Small intestine (tissue), 7 donors: ENCODE measurements at regions not wholly inside any gene's neighbourhood (a gene's known extent, or its start where the extent isn't known, plus 50 kb on each side); places are given as distances from the start of the nearest gene placed in this dataset.

Experiments used
- DNase-seq, 2 donors: peaks; one replicate each; pipeline versions ENCODE4 v3.0.0 to v3.0.0-alpha.2; 2013
- FAIRE-seq: peaks from 2 replicates; lab custom pipeline; 2012; peaks lifted over from hg19 to GRCh38; lab: Jason Lieb, UNC
- H3K27ac ChIP-seq, 3 donors: one replicate each; pipeline ENCODE4 v1.5.1; 2013; ENCODE audit warnings: low read length in 2 of 3, mild to moderate bottlenecking in 2 of 3, control low read depth in 1 of 3, inconsistent platforms in 1 of 3, low read depth in 1 of 3, moderate library complexity in 1 of 3
- H3K27me3 ChIP-seq, 3 donors: one replicate each; pipeline ENCODE4 v1.6.1; 2013; ENCODE audit warnings: low read length in 3 of 3, inconsistent platforms in 1 of 3; ENCODE audit not compliant: control insufficient read depth in 3 of 3, insufficient read depth in 3 of 3
- H3K36me3 ChIP-seq, 3 donors: one replicate each; pipeline ENCODE4 v1.6.1; 2013; ENCODE audit warnings: low read length in 3 of 3, inconsistent platforms in 1 of 3, low read depth in 1 of 3, mild to moderate bottlenecking in 1 of 3, moderate library complexity in 1 of 3; ENCODE audit not compliant: control insufficient read depth in 3 of 3, insufficient read depth in 2 of 3
- H3K4me1 ChIP-seq, 3 donors: one replicate each; pipeline ENCODE4 v1.6.1; 2013; ENCODE audit warnings: low read length in 2 of 3, inconsistent platforms in 1 of 3, low read depth in 1 of 3, mild to moderate bottlenecking in 1 of 3, moderate library complexity in 1 of 3; ENCODE audit not compliant: control insufficient read depth in 3 of 3, insufficient read depth in 2 of 3
- H3K4me3 ChIP-seq, 3 donors: one replicate each; pipeline ENCODE4 v1.5.1; 2013; ENCODE audit warnings: low read length in 3 of 3, control low read depth in 1 of 3, inconsistent platforms in 1 of 3, low read depth in 1 of 3, mild to moderate bottlenecking in 1 of 3, moderate library complexity in 1 of 3
- H3K9me3 ChIP-seq, 2 donors: one replicate each; pipeline ENCODE4 v1.6.1; 2013; ENCODE audit warnings: low read depth in 1 of 2, low read length in 1 of 2; ENCODE audit not compliant: control insufficient read depth in 2 of 2, insufficient read depth in 1 of 2
- WGBS, 3 donors: extraction: QIAGEN DNeasy Blood & Tissue Kit; methylation state at CpG; one replicate each; pipeline ENCODE4 v1.1.7; 2013; 5-methylcytosine and 5-hydroxymethylcytosine counted together
- donor health status: healthy with polysubstance abuse.
- donor health status: control.
- donor health status: control.
- donor health status: Bipolar disorder and iron deficiency.
- donor health status: healthy.

- Histone ChIP-seq H3K4me1 (no peaks in the 10 kb centered on the region), H3K9me3 (peaks cover 0 to 2% of the 10 kb centered on the region in 2 donors), H3K27me3 (no peaks in the 10 kb centered on the region), H3K4me3 (no peak overlapping the region), H3K36me3 (no peaks in the 10 kb centered on the region), H3K27ac (no peak overlapping the region)
- DNase-seq (no peak), FAIRE-seq (no peak)
Measured at GRCh38 chr7:10612950-10613349, 360.7 kb upstream of the PHF14 start.

GRCh38 chr7:10618953-10619352, 354.7 kb upstream of the PHF14 start:
- Histone ChIP-seq H3K4me1 (no peaks in the 10 kb centered on the region), H3K9me3 (peaks cover 0 to 2% of the 10 kb centered on the region in 2 donors), H3K4me3 (no peak overlapping the region), H3K27ac (no peak overlapping the region), H3K36me3 (no peaks in the 10 kb centered on the region), H3K27me3 (no peaks in the 10 kb centered on the region)
- DNase-seq (no peak), FAIRE-seq (no peak)
- WGBS, 3 donors: 54 to 57% (median 55%) methylated on average over 3 of the region's 3 CpGs

GRCh38 chr7:10632712-10633111, 341.0 kb upstream of the PHF14 start:
- DNase-seq (no peak), FAIRE-seq (no peak)
- Histone ChIP-seq H3K4me3 (no peak overlapping the region), H3K27me3 (no peaks in the 10 kb centered on the region), H3K4me1 (no peaks in the 10 kb centered on the region), H3K9me3 (no peaks in the 10 kb centered on the region), H3K27ac (no peak overlapping the region), H3K36me3 (no peaks in the 10 kb centered on the region)
- 26 to 62% (median 58%) methylated on average over 1 of the region's 1 CpG for whole genome bisulfite sequencing, 3 donors

GRCh38 chr7:10634239-10634638, 339.4 kb upstream of the PHF14 start:
- no peaks in the 10 kb centered on the region for H3K27me3 ChIP-seq
- 47 to 53% (median 50%) methylated on average over 2 of the region's 2 CpGs for WGBS, 3 donors
- DNase-seq: no peak

GRCh38 chr7:10637991-10638390, 335.7 kb upstream of the PHF14 start:
- H3K4me3 ChIP-seq: no peak overlapping the region
- FAIRE-seq: no peak
- no peaks in the 10 kb centered on the region for H3K27me3 ChIP-seq
- 63 to 74% (median 67%) methylated on average over 3 of the region's 3 CpGs for WGBS, 3 donors
- no peaks in the 10 kb centered on the region for H3K9me3 ChIP-seq
- H3K4me1 ChIP-seq: no peaks in the 10 kb centered on the region
- DNase-seq: no peak
- H3K27ac ChIP-seq: no peak overlapping the region
- H3K36me3 ChIP-seq: no peaks in the 10 kb centered on the region

More at GRCh38 chr7:10634239-10634638, 339.4 kb upstream of the PHF14 start:
- Histone ChIP-seq H3K9me3 (no peaks in the 10 kb centered on the region), H3K36me3 (no peaks in the 10 kb centered on the region), H3K4me1 (no peaks in the 10 kb centered on the region), H3K27ac (no peak overlapping the region), H3K4me3 (no peak overlapping the region)
- no peak for FAIRE-seq

GRCh38 chr7:10643545-10643944, 330.1 kb upstream of the PHF14 start:
- WGBS, 3 donors: 40 to 63% (median 50%) methylated on average over 2 of the region's 2 CpGs
- no peak overlapping the region for H3K27ac ChIP-seq
- H3K9me3 ChIP-seq: no peaks in the 10 kb centered on the region
- no peaks in the 10 kb centered on the region for H3K4me1 ChIP-seq
- H3K36me3 ChIP-seq: no peaks in the 10 kb centered on the region
- no peak for FAIRE-seq
- DNase-seq: no peak
- no peak overlapping the region for H3K4me3 ChIP-seq
- no peaks in the 10 kb centered on the region for H3K27me3 ChIP-seq

- DNase-seq (no peak), FAIRE-seq (no peak)
- no peak overlapping the region for H3K4me3 ChIP-seq
- 55 to 73% (median 60%) methylated on average over 3 of the region's 3 CpGs for WGBS, 3 donors
- no peaks in the 10 kb centered on the region for H3K27me3 ChIP-seq
- H3K4me1 ChIP-seq: no peaks in the 10 kb centered on the region
- H3K36me3 ChIP-seq: no peaks in the 10 kb centered on the region
- no peaks in the 10 kb centered on the region for H3K9me3 ChIP-seq
- H3K27ac ChIP-seq: no peak overlapping the region
Measured at GRCh38 chr7:10644849-10645248, 328.8 kb upstream of the PHF14 start.

- 33 to 69% (median 62%) methylated on average over 5 of the region's 5 CpGs for WGBS, 3 donors
- H3K27me3 ChIP-seq: no peaks in the 10 kb centered on the region
- DNase-seq: no peak
- no peak overlapping the region for H3K4me3 ChIP-seq
- H3K27ac ChIP-seq: no peak overlapping the region
- no peaks in the 10 kb centered on the region for H3K36me3 ChIP-seq
- no peak for FAIRE-seq
- H3K9me3 ChIP-seq: no peaks in the 10 kb centered on the region
- H3K4me1 ChIP-seq: no peaks in the 10 kb centered on the region
Measured at GRCh38 chr7:10646194-10646593, 327.5 kb upstream of the PHF14 start.

- no peaks in the 10 kb centered on the region for H3K36me3 ChIP-seq
- DNase-seq (no peak), FAIRE-seq (no peak)
- no peaks in the 10 kb centered on the region for H3K4me1 ChIP-seq
- WGBS, 3 donors: 71 to 81% (median 73%) methylated on average over 5 of the region's 5 CpGs
- no peaks in the 10 kb centered on the region for H3K27me3 ChIP-seq
- H3K27ac ChIP-seq: no peak overlapping the region
- H3K4me3 ChIP-seq: no peak overlapping the region
- H3K9me3 ChIP-seq: no peaks in the 10 kb centered on the region
Measured at GRCh38 chr7:10648289-10648688, 325.4 kb upstream of the PHF14 start.
